NCI-H2227 (cell line): ENCODE measurements at regions not wholly inside any gene's neighbourhood (a gene's known extent, or its start where the extent isn't known, plus 50 kb on each side); places are given as distances from the start of the nearest gene placed in this dataset.

Experiments
- DNase-seq: peaks from one replicate; lab custom pipeline; 2025; ENCODE audit not compliant: unreplicated experiment; lab: John Stamatoyannopoulos, UW

GRCh38 chr15:70291305-70292075 lies 193.8 kb upstream of the TLE3 start:
- peak; percentile 3 for DNase-seq

DNA sequence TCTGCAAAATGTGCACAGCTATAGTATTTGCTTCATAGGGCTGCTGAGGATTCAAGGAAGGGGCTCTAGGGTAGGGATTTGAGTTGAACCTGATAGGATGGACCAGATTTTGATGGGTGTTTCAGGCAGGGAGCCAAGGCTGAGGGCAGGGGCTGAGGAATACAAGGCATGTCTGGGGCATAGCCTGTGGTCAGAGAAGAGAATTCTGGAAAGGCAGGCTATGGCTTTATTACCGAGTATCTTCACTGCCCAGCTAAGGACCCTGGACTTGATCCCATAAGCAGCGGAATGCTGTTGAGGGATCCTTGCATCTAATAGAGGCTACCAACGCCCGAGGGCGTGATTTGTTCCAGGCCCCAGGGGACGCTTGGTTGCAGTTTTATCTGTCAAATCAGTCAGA lies 193.0 kb upstream of the TLE3 start:
- DNase-seq: no peak

DNA sequence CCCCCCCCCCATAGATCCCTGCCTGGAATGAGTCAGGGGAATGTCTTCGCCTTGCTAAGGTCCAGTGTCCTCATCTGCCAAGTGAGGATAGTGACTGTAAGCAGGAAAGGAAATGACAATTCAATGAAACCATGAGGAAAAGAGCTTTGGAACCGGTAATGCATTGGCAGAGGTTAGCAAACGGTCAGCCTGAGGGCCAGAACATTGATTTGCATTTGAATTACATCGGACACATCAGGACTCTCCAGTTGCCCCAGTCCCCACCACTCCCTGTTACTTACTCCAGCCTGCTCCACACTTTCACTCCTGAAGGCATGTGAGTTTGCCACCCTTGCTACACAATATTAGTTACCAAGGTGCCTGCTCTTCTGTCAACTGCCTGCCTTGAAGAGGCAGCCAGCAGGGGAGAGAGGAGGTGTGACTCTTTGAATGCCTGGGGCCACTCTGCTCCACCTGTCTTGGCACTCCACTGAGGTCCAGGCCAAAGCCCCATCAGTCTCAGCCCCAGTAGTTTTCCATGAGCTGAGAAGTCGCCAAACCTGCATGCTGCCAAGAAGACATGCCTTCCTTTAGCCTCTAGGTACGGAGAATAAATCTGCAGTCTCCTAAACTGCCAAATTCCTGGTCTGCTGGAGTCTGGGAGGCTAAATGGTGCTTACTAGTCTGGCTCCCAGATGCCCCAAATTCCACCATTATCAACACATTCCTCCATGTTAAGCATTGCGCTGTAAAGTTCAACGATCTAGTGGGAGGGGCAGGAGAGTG lies 191.7 kb upstream of the TLE3 start:
- no peak for DNase-seq

GRCh38 chr15:70286113-70286806 lies 188.5 kb upstream of the TLE3 start:
- no peak for DNase-seq

DNA sequence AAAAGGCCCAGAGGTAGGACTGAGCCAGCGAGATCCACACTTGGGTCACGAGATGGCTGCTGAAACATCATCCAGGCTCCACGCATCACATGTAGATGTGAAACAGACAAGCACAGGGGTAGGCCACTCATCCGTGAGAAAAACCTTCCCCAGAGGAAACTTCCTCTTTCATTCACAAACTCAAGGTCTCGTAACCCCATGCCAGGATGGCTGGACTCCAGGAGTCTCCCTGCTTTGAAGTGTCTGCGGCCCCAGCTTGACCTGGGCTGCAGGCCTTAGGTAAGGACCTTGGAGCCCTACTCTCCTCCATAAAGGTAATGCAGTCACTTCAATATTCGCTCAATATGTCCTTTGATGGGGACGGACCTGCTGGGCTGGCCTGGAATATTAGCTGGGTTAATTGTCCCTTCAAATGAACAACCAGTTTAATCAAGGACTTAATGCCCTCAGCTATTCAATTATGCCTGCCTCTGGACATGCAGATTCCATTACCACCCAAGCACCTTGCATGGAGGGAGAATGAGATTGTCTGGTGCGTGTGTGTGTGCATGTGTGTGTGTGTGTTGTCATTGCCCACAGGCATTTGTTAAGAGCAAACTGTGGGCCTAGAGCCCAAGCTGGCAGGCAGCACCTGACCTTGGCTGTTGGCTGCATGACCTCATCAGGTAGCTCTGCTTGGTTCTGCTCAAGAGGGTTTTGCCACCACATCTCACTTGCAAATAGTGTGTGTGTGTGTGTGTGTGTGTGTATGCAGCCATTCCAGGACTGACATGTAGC lies 186.9 kb upstream of the TLE3 start:
- DNase-seq: no peak

DNA sequence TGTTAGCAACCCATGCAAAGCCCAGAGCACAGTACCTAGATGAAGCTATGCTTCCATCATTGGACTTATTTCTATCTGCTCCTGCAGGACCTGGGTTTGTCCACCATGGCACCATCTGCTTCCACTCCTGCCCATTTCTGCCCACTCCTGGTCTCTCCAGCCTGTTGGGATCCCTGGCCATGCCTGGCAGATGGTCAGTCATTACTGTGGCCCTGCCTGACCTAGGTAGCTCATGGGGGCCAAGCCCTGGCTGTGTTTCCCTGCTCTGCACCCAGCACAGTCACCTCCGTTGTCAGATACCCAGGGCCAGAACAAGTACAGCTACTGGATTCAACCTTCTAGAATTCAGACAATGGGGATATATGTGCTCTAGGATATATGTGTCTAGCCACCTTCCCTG lies 185.8 kb upstream of the TLE3 start:
- DNase-seq: no peak

DNA sequence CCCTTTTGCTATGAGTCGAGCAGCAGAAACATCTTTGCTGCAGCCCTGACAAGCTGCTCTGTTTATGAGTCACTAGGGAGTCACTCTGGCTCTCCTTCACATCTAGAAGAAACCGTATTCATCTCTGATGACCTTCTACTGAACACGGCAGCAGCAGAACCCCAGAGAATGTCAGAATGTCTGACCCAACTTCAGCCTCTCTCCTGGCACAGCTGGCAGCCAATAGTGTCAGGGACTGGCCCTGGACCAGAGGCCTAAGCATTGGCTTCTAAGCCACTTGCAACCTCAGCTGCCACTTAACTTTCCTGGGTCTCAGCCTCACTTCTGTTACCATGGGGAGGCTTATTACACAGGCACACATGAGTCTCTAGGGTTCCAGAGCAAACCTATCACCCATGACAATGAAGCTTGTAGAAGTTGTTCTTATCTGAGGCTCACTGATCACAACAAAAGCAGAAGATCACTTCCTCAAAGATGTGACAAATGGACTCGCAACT lies 184.1 kb upstream of the TLE3 start:
- DNase-seq: no peak

DNA sequence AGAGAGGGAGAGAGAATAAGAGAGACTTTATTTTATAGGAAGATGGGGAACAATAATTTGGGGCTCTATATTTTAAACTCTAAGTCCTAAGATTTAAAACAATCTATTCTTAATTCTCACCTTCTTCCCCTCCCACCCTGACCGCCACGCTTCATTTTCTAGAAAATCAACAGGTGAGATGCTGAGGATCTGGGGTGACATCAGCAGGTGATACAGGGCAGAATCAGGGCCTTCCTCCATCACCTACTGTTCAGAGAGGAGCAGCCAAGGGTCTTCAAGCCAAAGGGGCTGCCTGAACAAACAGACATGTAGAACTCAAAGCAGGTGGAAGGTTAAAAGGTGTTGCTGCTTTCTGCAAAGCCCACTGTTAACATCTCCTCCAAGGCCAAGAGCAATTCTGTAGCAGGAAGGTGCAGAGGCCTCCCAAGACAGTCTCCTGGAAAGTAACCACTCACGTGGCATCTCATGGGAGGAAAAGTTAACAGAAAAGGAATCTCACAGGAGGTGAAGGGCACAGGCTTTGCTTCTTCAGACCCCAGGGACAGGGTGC lies 183.6 kb upstream of the TLE3 start:
- DNase-seq: no peak

- DNase-seq: no peak
These were observed 183.1 kb upstream of the TLE3 start for GRCh38 chr15:70280781-70281180.

GRCh38 chr15:70279096-70279495 lies 181.4 kb upstream of the TLE3 start:
- no peak for DNase-seq

- no peak for DNase-seq
These were observed 180.9 kb upstream of the TLE3 start for GRCh38 chr15:70278644-70279043.

DNA sequence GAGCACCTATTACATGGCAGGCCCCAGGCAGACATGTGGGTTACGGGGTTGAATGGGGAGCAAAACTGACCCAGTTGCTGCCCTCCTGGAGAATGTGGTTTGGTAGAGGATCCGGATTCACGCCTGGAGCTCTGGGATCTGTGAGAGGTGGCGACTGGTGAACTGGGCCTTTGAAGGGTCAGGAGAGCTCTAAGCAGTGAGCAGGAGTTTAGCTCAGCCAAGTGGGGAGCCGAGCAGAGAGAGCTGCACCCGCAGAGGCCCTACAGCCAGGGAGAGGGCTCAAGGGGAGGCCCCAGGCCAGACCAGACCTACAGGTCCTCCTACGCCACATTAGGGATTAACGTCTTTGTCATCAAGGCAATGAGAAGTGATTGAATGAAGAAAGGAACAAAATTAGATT lies 179.8 kb upstream of the TLE3 start:
- no peak for DNase-seq

DNA sequence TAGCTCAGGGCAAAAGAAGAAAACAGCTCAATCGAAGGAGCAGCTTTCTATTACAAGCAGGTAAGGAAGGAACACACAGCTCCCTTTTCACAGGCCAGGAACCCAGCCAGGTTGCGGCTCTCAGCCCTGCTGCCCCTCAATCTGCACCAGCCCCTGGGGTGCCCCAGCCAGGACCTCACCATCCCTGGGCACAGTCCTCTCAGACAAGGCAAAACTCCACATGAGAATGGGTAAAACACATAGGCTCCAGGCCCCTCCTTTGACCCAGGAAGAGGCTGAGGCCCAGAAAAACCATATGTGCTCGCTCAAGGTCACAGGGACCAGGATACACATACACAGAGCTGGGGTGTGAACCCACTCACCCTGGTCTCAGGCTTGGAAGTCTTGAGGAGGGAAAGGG lies 178.7 kb upstream of the TLE3 start:
- no peak for DNase-seq

DNA sequence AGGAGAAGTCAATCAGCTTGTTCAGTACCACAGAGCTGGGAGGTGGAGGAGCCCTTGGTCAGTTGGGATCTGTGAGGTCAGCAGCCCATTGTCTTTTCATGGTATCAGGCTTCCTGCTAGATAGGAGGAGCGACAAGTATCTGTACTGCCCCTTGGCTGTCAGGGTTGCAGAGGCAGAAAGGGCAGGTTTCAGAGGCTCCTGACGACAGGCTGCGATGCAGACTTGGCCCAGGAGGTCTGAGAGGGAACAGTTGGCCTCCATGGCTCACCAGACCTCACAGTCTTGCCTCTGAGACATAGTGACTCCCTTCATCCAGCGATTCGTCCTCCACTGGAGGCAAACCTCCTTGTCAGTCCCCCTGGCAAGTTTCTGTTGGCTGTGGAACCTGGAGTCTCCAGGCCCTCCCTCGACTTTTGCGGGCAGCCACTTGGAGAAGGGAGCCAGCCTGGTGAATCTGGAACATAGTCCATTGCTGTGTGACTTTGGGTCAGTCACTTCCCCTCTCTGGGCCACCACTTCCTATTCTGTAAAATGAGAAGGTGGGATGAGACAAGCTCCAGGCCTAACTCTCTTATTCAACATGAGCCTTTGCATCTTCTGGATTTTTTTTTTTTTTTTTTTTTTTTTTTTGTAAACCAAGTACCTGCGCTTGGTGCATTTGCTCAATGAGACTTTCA lies 177.9 kb upstream of the TLE3 start:
- DNase-seq: no peak

DNA sequence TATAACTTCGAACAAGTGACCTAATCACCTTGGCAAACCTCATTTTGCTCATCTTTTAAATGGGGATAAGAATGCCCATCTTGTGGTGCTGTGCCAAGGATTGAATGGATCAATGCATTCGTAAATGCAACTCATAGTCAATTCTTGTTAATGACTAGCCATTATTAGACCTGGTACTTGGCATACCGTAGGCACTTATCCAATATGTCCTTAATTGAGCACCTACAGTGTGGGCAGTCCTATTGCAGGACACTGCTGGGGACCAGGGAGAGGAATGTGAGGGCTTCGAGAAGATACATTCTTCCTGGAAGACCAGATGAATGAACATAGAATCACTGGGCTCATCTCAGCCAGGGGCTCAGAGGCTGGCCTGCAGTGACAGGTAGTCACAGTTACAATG lies 177.2 kb upstream of the TLE3 start:
- DNase-seq: no peak

DNA sequence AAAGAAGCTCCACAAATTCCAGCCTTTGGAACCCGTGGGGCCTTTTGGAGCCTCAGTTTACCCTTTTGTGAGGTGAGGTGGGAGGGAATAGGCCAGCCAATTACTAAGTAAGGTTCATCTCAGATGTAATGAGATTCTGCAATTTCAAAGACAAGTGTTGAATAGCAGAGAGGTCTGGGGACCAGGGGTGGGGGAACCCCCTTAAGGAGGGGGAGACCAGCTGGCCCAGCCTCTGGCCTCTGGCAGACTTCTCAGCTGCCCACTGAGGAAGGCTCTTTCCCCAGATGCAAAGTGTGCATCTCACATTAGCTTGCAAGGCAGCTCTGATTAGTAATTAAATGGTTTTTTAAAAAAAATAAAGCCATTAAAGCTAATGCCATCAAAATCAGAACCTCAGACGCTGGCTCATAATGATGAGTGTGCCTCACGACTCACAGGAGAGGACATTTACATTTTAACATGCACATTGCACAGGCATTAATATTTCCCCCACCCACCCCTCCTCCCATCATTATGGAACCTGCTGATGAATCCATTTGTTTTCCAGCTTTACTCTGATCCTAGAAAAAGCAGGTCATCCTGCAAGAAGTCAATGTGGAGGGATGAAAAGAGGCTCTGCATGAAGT lies 176.7 kb upstream of the TLE3 start:
- DNase-seq: no peak

- DNase-seq: no peak
These were observed 176.1 kb upstream of the TLE3 start for GRCh38 chr15:70273808-70274207.

GRCh38 chr15:70272565-70273355 lies 175.0 kb upstream of the TLE3 start:
- no peak for DNase-seq
